ENCODE measurements at regions not wholly inside any gene's neighbourhood (a gene's known extent, or its start where the extent isn't known, plus 50 kb on each side); places are given as distances from the start of the nearest gene placed in this dataset.

DNA sequence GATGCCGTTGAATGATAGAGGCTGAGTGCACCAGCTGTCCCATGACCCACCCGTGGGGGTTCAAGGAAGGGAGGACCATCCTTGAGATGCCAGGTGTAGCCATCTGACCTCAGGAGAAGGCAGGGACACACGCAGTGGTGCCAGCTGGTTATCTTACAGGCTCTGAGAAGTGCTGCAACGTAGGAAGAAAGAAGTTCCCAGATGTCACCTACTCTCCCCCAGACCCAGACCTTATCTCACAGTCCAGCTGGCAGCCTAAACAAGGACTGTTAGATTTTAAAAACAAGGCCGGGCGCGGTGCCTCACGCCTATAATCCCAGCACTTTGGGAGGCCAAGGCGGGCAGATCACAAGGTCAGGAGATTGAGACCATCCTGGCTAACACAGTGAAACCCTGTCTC lies 1307.6 kb downstream of the TBC1D22A start:
- TF ChIP-seq, protein P1, sequence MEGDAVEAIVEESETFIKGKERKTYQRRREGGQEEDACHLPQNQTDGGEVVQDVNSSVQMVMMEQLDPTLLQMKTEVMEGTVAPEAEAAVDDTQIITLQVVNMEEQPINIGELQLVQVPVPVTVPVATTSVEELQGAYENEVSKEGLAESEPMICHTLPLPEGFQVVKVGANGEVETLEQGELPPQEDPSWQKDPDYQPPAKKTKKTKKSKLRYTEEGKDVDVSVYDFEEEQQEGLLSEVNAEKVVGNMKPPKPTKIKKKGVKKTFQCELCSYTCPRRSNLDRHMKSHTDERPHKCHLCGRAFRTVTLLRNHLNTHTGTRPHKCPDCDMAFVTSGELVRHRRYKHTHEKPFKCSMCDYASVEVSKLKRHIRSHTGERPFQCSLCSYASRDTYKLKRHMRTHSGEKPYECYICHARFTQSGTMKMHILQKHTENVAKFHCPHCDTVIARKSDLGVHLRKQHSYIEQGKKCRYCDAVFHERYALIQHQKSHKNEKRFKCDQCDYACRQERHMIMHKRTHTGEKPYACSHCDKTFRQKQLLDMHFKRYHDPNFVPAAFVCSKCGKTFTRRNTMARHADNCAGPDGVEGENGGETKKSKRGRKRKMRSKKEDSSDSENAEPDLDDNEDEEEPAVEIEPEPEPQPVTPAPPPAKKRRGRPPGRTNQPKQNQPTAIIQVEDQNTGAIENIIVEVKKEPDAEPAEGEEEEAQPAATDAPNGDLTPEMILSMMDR (IDR thresholded peaks at IDR 0.05; ENCODE audit: low read depth, low read length) = no peak
- TF ChIP-seq, protein P2, sequence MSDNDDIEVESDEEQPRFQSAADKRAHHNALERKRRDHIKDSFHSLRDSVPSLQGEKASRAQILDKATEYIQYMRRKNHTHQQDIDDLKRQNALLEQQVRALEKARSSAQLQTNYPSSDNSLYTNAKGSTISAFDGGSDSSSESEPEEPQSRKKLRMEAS (IDR thresholded peaks at IDR 0.05; ENCODE audit: low read depth, low read length) = no peak
- no peak for TF ChIP-seq POLR2A (IDR thresholded peaks at IDR 0.05; ENCODE audit: extremely low read depth, insufficient read length)
- TF ChIP-seq MYC (IDR thresholded peaks at IDR 0.05; ENCODE audit: low read depth, low read length) = no peak

All from NB4 (cell line).